ENCODE measurements at regions not wholly inside any gene's neighbourhood (a gene's known extent, or its start where the extent isn't known, plus 50 kb on each side); places are given as distances from the start of the nearest gene placed in this dataset.
"Not testable (repeated sequence)": the region's sequence is repeated elsewhere in the genome, so short reads cannot be mapped to it uniquely, and the experiment has no call there.

DNA sequence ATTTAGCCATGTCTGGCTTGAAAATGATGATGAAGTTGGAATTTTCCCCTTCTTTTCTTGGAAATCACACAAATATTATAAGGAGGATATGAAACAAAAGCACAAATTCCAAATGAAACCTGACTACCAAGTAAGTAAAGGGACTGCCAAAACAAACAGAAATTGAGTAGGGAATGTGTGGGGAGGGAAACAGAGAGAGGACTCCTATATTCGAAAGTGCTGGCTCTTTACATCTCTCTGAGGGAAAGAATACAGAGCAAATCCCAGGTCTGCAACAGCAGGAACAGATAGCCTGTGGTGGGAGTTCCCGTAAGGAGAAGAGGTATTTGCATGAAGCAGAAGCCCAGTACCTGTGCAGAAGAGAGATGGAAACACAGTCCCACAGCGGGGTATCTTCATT lies 583.7 kb downstream of the EPM2A start:
- DNase-seq, result no peak

DNA sequence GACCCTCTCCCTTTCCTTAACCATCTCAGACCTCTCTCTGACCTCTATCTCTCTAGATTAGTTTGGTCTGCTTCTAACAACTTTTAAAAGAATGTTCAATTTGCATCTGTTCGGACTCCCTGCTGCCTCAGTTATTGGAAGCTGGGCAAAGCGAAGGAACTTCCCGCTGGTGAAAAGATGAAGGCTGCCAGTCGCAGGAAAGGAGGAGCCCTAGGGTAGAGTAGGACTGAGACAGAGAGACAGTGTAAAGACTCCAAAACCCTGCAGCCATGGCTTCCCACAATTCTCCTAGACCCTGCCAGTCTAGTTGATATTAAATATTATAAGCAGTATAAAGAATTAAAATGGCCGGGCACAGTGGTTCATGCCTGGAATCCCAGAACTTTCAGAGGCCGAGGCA lies 581.8 kb downstream of the EPM2A start:
- no peak for DNase-seq

DNA sequence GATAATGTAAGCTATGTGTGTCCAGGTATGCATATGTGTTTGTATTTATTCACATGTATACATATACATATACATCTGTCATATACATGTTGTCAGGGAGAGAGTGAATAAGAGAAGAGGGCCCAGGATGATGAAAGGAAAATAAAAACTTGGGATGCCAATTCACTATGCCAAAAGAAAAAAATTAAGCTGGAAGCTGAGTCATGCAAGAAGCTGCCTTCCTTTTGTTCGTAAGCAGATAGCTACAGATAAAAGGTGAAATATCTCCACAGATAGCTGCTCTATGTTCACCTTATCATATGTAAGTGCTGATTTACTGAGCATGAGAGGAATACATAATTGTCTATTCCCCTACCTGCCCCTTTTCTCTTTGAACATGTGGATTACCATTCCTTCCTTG lies 579.9 kb downstream of the EPM2A start:
- DNase-seq, result no peak

DNA sequence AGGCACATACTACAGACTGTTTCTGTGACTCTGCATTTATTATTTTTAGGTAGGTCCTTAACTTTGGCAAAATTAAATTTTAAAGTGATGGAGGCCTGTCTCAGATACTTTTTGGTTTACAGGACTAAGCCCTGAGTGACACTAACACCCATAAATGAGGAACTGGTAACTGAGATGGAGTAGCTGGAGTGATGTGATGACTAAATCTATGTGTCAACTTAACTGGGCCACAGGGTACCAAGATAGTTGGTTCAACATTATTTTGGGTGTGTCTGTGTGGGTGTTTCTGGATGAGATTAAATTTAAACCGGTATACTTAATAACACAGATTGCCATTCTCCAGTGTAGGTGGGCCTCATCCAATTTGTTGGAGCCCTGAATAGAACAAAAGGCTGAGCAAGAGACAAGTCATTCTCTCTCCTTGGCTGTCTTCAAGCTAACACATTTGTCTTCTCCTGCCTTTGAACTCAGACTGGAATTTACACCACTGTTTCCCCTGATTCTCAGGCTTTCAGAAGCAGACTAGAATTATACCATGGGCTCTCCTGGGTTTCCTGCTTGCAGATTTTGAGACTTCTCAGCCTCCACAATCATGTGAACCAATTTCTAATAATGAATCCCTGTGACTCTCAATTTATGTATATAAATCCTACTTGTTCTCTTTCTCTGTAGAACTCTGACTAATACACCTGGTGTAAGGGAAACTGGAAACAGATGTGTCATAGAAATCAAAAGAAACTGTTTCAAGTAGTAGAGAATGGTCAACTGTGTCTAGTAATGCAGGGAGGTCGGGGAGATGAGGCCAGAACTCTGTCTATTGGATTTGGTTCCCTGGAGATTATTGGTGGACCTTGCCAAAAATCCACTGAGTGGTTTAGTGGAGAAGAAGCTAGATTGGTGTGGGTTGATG lies 579.2 kb downstream of the EPM2A start:
- no peak for DNase-seq

DNA sequence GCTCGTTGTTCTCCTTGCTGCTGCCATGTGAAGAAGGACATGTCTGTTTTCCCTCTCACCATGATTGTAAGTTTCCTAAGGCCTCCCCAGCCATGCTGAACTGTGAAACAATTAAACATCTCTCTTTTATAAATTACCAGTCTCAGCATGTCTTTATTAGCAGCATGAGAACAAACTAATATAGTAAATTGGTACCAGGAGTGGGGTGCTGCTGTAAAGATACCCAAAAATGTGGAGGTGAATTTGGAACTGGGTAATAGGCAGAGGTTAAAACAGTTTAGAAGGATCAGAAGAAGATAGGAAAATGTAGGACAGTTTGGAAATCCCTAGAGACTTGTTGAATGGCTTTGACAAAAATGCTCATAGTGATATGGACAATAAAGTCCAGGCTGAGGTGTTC lies 576.7 kb downstream of the EPM2A start:
- DNase-seq, result not testable (repeated sequence)

DNA sequence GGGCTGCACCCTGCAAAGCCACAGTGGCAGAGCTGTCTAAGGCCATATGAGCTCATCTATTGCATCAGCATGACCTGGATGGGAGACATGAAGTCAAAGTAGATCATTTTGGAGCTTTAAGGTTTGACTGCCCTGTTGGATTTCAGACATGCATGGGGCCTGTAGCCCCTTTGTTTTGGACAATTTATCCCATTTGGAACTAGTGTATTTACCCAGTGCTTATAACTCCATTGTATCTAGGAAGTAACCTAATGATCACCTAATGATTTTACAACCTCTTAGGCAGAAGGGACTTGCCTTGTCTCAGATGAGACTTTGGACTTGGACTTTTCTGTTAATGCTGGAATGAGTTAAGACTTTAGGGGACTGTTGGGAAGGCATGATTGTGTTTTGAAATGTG lies 575.4 kb downstream of the EPM2A start:
- no peak for DNase-seq

DNA sequence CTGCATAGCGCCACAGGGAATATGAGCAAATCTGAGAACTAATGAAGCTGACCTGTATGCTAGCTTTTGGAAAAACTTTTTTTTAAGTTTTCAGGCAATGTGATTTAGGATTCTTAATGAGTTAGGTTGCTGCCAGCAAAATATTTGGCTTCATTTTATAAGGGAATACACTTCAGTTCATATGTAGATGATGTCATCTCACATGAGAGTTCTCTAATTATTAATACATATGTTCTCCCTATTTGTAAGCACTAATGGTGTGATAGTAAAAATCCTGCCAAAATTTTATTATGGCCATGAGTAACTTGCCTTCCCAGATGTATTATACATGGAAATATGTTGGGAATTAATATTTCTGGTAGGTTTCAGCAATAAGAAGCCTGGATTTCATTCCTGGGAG lies 573.8 kb downstream of the EPM2A start:
- no peak for DNase-seq

DNA sequence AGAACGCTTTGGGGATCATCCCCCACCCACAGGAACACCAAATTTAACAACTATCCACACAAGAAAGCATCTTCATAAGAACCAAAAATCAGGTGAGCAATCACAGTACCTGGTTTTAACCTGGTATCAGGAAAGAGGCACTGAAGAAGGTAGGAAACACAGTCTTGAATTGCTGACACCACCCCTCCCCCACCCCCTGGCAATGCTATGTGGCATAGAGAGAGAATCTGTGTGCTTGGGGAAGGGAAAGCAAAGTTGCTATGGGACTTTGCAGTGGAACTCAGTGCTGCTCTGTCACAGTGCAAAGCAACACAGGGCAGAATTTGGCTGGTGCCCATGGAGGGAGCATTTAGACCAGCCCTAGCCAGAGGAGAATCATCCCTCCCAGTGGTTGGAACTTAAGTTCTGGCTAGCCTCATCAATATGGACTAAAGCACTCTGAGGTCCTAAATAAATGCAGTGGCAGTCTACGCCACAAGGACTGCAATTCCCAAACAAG lies 565.5 kb downstream of the EPM2A start:
- no peak for DNase-seq

DNA sequence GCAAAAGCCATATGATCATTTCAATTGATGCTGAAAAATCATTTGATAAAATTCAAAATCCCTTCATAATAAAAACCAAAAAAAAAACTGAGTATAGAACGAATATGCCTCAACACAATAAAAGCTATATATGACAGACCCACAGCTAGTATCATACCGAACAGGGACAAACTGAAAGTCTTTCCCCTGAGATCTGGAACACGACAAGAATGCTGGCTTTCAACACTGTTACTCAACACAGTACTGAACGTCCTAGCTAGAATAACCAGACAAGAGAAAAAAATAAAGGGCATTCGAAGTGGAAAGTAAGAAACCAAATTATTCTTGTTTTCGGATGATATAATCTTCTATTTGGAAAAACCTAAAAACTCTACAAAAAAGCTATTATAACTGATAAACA lies 559.9 kb downstream of the EPM2A start:
- no peak for DNase-seq

DNA sequence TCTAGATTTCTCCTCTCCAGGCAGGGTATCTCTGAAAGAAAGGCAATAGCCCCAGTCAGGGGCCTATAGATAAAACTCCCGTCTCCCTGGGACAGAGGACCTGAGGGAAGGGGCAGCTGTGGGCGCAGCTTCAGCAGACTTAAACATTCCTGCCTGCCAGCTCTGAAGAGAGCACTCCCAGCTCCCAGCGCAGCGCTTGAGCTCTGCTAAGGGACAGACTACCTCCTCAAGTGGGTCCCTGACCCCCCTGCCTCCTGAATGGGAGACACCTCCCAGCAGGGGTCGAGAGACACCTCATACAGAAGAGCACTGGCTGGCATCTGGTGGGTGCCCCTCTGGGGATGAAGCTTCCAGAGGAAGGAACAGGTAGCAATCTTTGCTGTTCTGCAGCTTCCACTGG lies 556.9 kb downstream of the EPM2A start:
- no peak for DNase-seq

DNA sequence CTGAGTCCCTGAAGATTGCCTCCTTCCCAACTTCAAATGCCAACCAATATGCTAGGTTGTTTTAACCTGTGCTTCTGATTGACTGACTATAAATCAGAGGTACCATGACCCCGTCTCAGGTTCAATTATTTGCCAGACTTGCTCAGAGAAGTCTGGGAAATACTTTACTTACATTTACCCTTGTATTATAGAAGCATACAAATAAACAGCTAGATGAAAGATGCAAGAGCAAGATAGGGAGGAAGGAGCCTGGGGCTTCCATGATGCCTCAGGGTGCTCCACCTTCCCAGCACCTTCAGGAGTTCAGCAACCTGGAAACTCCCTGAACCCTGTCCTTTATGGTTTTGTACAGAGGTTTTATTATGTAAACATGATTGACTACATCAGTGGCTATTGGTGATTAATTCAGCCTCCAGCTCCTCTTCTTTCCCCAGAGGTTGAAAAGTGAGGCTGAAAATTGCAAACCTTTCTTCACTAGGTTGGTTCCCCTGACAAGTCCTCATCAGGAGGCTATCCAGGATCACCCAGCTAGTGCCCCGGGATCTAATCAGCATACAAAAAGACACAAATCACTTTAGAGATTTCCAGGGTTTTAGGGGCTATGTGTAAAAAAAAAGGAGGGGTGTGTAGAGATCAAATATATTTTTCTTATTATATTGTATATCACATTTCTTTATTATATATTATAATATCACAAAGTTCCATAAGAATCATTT lies 547.7 kb downstream of the EPM2A start:
- DNase-seq, result no peak

DNA sequence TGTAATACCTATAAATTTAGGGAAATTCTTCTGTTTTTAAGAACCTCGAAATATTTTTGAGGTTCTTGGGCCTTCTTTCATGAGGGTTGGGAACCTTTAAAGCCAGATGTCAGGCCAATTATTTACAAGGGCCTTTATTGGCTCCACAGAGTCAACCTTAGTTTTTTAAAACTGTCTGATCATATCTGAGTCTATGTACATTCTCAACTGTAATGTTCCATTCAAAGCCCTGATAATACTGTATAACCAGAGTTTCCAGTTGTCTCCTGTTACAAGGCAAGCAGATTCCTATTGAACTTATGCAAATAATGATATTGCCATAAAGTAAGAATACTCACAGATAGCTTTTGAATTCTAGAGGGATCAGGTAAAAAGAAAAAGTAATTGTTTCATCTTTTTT lies 545.5 kb downstream of the EPM2A start:
- no peak for DNase-seq

DNA sequence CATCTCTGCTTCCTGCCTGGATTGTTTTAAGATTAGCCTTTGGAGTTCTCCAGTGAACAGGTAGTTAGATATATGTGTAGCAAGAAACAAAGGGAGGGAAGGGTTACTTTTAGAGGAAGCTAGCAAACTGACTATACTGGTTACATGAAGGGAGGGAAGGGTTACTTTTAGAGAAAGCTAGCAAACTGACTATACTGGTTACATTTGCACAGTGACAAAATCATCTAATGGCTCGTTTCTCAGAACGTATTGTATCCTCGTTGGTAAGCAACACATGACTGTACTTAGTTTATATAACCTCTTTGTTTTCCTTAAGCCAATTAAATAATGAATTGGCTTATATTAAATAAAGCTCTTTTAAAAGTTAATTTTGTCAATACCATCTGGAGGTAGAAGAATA lies 540.9 kb downstream of the EPM2A start:
- no peak for DNase-seq

DNA sequence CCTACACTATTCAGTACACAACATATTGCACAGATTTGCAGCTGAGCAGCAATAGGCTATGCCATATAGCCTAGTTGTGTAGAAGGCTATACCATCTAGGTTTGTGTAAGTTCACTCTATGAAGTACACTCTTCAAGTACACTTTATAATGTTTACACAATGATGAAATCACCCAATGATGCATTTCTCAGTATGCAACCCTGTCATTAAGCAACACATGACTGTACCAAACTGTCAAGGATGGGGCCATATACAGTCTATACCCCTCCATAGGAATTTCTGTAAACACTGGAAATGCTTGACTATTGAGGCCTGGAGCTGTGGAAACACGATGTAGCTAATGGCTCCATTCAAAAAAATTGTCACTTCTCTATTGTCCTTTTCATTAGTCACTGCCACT lies 535.4 kb downstream of the EPM2A start:
- DNase-seq, result no peak

DNA sequence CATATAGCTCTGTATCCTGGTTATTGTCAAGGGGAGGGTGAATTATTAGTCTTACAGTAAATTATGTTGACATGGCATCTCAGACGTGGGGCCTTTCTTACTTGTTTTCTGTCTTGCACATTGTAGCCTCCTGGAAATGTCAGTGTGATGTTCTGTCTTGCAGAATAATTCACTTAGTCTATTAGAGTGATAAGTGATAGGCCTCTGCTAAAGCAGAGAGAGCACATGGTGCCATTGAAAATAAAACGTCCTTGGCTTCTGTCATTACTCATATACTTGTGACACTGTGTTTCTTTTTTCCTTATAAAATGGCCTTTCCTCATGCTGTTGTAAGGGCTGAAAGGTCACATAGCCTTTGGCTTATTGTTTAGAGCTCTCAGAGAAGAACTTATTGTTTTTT lies 531.0 kb downstream of the EPM2A start:
- DNase-seq, result no peak

DNA sequence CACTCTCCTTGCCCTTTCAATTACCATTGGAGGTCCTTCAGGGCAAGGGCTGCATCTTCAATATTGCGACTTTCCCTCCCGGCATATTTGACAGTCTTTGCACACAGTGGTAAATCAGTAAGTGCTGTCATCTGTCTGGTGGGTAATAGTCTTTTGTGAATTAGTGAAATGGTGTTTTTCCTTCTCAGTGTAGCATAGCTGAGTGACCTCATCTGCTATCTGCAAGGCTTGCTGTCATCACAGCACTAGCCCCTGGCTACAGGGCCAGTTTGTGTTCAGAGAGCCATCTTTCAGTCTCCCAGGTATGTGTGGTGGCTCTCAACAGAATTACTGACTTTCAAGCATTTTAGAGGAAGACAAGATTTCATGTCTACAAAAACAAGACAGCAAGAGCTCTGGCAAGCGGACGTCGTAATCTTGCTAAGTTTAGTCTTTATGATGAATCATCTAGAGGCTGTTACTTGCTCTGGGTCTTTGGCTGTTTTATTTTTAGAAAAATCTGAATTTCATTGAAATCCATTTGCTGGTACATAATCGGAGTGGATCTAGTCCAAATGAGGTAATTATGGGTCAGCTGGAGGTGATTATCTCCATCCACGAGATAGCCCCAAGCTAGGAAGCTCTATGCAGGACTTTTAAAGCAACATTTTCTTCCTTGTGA lies 528.9 kb downstream of the EPM2A start:
- DNase-seq, result no peak

DNA sequence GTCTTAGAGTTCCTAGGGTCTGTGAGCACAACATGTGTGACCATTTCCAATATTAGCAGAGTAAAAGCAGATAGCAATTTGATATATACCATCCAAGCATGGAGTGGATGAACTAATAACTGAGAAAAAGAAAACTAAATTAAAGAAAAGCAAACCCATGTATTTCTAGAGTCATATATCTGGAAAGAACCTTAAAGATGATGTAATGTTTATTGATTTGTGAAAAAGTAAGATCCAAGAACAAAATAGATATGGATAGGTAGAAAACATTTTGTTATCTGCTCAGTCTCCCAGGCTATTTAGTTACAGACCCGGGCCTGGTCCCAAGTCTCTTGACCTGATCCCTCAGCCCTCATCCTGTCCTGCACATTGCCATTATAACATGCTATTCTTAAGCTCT lies 526.8 kb downstream of the EPM2A start:
- no peak for DNase-seq

DNA sequence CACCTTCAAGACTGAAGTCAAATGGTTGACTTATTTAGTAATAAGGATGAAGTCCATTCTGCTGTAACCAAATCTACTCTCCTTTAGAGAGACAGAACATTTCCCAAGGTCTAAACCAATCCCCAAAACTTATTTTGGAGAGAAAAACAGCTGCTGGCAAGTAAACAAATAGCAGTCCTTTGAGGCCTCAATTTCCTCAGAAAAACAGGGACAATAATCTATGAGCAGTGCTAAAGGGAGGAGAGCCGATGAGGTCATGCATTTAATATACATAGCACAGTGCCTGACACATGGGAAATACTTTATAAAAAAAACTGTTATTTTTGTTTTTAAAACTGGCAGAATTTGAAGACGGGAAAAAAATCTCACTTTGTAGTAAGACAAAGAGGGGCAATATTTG lies 526.0 kb downstream of the EPM2A start:
- DNase-seq, result no peak

DNA sequence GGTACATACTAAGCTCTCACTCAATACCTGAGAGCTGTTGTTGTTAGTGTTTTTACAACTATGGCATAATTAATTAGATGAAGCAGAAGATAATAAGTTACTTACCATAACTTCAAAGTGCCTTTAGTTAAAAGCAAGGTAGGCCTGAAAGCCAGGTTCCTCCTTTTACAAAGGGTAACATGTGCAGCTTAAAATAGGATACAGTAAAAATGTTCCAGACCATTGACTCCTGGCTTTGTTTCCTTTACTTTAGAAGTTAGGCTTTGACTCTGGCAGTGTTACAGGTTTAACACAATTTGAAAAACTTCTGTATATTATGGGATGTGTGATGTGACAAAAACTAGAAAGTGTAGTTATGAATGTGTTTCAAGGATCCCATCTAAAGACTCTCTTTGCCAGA lies 522.5 kb downstream of the EPM2A start:
- no peak for DNase-seq

DNA sequence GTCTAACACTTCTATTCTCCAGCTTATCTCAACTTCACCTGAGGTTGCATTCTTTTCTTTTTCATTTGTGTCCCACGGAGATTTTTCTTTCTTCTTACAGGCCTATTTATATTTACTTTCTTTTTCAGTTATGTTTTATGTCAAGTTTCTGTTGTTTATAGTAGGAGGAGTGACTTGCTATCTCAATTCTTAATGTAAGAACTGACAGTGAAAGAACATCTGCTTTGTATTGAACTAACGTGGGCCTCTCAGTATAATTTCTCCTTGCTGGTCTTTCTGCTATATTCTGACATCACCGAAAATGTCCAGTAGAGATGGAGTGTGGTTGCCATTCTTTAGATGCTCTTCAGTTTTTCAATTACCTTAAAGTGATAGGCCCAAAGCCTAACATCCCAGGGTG lies 521.7 kb downstream of the EPM2A start:
- no peak for DNase-seq

DNA sequence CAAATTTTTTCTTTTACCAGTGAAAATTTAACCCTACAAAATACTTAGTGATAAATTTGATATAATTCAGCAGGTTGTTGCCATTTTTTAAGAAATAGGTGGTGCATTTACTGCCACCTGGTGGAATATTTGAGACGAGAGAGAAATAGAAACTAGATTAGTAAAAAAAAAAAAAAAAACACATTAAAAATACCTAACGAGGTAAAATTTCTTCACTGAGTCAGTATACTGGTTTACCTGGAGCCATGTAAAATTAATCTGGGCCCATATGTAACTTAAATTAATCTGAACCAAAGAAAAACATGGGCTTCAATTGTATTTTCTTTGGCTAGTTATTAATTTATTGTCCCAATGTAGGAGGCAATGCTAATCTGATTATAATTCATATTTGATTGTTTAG lies 520.8 kb downstream of the EPM2A start:
- DNase-seq, result peak; percentile 26 to 27

DNA sequence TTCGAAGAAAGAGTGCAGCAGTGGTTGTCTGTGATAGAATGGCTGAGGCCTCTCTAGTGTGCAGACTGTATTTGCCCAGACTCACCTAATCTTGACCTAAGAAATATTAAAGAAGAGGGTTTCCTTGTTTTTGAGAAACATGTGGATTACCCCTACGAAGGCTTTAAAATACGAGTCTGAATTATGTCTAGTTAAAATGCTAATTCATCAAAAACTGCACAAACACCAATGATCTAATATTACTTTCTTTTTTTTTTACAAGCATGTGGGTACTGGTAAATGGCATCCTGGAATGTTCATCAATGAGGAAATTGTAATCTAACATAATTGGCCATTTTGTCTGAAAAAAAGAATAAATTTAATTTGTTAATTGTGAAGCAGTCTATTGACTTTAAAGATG lies 510.9 kb downstream of the EPM2A start:
- no peak for DNase-seq

DNA sequence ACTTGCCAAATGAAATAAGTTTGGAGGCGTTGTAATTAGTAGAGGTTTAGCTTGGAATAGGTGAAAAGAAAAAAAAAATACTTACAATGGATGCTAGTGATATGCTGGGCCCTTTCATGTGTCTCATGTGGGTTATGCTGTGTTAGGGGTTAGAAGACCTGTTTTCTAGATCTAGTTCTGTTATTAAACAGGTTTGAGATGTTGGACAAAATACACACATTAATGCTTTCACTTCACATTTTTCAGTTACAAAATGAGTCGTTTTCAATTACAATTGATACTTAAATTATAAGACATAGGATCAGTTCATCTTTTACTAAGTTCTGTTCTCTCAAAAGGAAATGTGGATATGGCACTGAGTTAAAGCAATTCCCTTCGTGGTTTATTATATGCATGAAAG lies 509.8 kb downstream of the EPM2A start:
- DNase-seq, result no peak

DNA sequence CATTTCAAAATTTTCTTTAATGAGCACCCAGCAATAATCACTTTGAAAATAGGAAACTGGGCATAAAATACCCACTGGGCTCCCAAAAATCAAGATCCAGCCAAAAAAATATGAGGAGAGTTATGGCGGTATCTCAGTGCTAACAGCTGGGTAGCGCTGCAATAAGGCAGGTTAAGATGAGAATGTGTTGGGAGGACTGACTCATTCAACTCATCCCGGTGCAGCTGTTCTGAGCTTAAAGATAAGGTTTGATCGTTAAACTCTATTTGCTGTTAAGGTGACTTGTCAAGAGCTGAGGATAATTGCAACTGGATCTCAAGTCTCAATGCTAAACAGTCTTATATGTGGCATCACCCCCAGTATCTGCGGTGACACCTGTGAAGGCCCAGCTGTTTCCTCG lies 507.7 kb downstream of the EPM2A start:
- DNase-seq, result no peak

Measured in AML-193 (cell line).